ENCODE measurements at regions not wholly inside any gene's neighbourhood (a gene's known extent, or its start where the extent isn't known, plus 50 kb on each side); places are given as distances from the start of the nearest gene placed in this dataset.

DNA sequence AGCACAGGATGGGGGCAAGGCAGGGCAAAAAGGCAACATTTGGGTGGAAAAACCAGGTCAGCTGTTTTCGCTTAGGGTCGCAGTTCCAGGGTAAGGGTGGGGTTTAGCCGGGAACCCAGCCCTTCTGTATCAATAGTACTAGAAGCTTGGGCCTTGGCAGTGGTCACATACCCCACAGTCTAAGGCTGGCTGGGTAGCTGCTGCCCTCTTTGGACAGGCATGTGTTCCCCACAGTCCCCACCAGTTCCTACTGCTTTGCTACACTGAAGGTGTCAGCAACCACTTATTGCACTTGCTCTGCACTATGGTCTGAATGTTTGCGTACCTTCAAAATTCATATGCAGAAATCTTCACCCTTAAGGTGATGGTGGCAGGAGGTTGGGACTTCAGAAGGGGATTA lies 349.8 kb downstream of the LTN1 start:
- TF ChIP-seq, protein P1, sequence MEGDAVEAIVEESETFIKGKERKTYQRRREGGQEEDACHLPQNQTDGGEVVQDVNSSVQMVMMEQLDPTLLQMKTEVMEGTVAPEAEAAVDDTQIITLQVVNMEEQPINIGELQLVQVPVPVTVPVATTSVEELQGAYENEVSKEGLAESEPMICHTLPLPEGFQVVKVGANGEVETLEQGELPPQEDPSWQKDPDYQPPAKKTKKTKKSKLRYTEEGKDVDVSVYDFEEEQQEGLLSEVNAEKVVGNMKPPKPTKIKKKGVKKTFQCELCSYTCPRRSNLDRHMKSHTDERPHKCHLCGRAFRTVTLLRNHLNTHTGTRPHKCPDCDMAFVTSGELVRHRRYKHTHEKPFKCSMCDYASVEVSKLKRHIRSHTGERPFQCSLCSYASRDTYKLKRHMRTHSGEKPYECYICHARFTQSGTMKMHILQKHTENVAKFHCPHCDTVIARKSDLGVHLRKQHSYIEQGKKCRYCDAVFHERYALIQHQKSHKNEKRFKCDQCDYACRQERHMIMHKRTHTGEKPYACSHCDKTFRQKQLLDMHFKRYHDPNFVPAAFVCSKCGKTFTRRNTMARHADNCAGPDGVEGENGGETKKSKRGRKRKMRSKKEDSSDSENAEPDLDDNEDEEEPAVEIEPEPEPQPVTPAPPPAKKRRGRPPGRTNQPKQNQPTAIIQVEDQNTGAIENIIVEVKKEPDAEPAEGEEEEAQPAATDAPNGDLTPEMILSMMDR (IDR thresholded peaks at IDR 0.05; ENCODE audit: insufficient read depth, low read depth, low read length): no peak
- no peak for TF ChIP-seq EZH2 (IDR thresholded peaks at IDR 0.05; ENCODE audit: insufficient read depth, low read length)
